LNCAP (cell line): ENCODE measurements at regions not wholly inside any gene's neighbourhood (a gene's known extent, or its start where the extent isn't known, plus 50 kb on each side); places are given as distances from the start of the nearest gene placed in this dataset.

Source experiments
- CTCF ChIP-seq: fragments of 450-650 bp; IDR thresholded peaks from 2 replicates; pipeline ENCODE4 v1.5.1; 2017; ENCODE audit warnings: mild to moderate bottlenecking

GRCh38 chr9:106795031-106795430, 67.9 kb upstream of the ZNF462 start:
- TF ChIP-seq CTCF, result no peak

- TF ChIP-seq CTCF, result no peak
These were observed 66.2 kb upstream of the ZNF462 start for GRCh38 chr9:106796771-106797170.

- no peak for TF ChIP-seq CTCF
These were observed 65.7 kb upstream of the ZNF462 start for GRCh38 chr9:106797299-106797698.

- no peak for TF ChIP-seq CTCF
These were observed 64.8 kb upstream of the ZNF462 start for GRCh38 chr9:106798016-106798799.

- no peak for TF ChIP-seq CTCF
These were observed 63.8 kb upstream of the ZNF462 start for GRCh38 chr9:106799152-106799551.

GRCh38 chr9:106800701-106801270, 62.2 kb upstream of the ZNF462 start:
- no peak for TF ChIP-seq CTCF

- TF ChIP-seq CTCF, result no peak
These were observed 61.1 kb upstream of the ZNF462 start for GRCh38 chr9:106801816-106802215.
